ENCODE measurements at regions not wholly inside any gene's neighbourhood (a gene's known extent, or its start where the extent isn't known, plus 50 kb on each side); places are given as distances from the start of the nearest gene placed in this dataset.

DNA sequence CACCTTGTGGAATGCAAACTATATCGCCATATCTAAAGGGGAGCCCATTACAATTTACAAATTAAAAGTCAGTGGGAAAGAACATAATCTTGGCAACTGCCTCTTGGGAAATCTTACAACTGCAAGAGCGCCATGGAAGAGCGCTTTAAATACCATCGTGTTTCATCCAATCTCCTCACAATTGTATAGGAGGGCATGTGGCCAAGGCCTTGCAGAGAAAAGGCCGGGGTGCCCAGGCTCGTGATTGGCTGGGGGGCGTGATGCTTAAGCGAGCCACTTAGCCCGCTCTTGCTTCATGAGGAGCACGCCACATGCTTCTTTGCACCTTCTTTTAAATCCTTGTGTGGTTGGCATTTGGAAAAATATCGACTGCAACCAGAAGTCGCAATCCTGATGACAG lies 69.8 kb upstream of the NFIB start:
- Histone ChIP-seq H3K27me3 (ENCODE audit: insufficient read depth) (no peaks in the 10 kb centered on the region), H3K4me2 (no peak overlapping the region), H3K9me2 (no peaks in the 10 kb centered on the region), H2AFZ (ENCODE audit: low read depth) (no peak overlapping the region), H3K9ac (no peak overlapping the region), H3K4me1 (ENCODE audit: control insufficient read depth in 1 of 2, insufficient read depth in 2 of 2, low read depth in 1 of 2, low read length in 1 of 2) (no peaks in the 10 kb centered on the region), H3K36me3 (replicated peaks in 1 of 2; ENCODE audit: control insufficient read depth in 1 of 2, insufficient read depth in 2 of 2, low read length in 1 of 2) (no peaks in the 10 kb centered on the region), H3K9me3 (no peaks in the 10 kb centered on the region), H3K79me2 (ENCODE audit: insufficient read depth) (no peaks in the 10 kb centered on the region), H4K20me1 (ENCODE audit: insufficient read depth) (no peaks in the 10 kb centered on the region), H3K27ac (ENCODE audit: low read depth in 2 of 2, low read length in 1 of 2) (no peak overlapping the region), H3K4me3 (ENCODE audit: low read depth in 2 of 2, low read length in 1 of 2) (no peak overlapping the region), H3F3A (replicated peaks; ENCODE audit: insufficient read depth) (no peaks in the 10 kb centered on the region)
- CTCF ChIA-PET: interaction anchor here (1.4 kb wide), 1 partner anchor 44 kb away, joined by 3 read pairs; no protein-coding TSS in a partner anchor
- POLR2A ChIA-PET: no interaction called here
- WGBS (ENCODE audit: low lambda C conversion rate): 88% methylated on average over 12 of the region's 12 CpGs
- no peak for TF ChIP-seq TCF12 (IDR thresholded peaks at IDR 0.05)
- no peak for TF ChIP-seq MXI1 (IDR thresholded peaks at IDR 0.05; ENCODE audit: low read depth, low read length)
- TF ChIP-seq YY1 (IDR thresholded peaks at IDR 0.05; ENCODE audit: low read depth): no peak
- TF ChIP-seq, protein P1, sequence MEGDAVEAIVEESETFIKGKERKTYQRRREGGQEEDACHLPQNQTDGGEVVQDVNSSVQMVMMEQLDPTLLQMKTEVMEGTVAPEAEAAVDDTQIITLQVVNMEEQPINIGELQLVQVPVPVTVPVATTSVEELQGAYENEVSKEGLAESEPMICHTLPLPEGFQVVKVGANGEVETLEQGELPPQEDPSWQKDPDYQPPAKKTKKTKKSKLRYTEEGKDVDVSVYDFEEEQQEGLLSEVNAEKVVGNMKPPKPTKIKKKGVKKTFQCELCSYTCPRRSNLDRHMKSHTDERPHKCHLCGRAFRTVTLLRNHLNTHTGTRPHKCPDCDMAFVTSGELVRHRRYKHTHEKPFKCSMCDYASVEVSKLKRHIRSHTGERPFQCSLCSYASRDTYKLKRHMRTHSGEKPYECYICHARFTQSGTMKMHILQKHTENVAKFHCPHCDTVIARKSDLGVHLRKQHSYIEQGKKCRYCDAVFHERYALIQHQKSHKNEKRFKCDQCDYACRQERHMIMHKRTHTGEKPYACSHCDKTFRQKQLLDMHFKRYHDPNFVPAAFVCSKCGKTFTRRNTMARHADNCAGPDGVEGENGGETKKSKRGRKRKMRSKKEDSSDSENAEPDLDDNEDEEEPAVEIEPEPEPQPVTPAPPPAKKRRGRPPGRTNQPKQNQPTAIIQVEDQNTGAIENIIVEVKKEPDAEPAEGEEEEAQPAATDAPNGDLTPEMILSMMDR (IDR thresholded peaks at IDR 0.05): no peak
- TF ChIP-seq RAD21 (IDR thresholded peaks at IDR 0.05; ENCODE audit: low read length): no peak
- no peak for TF ChIP-seq RFX5 (IDR thresholded peaks at IDR 0.05; ENCODE audit: low read length)
- no peak for TF ChIP-seq JUND (IDR thresholded peaks at IDR 0.05)
- no peak for TF ChIP-seq ELF1 (IDR thresholded peaks at IDR 0.05)
- no peak for TF ChIP-seq TAF1 (IDR thresholded peaks at IDR 0.05; ENCODE audit: borderline replicate concordance, low read depth, low read length)
- no peak for TF ChIP-seq MEF2A (IDR thresholded peaks at IDR 0.05; ENCODE audit: borderline replicate concordance, low read depth)
- TF ChIP-seq RCOR1 (IDR thresholded peaks at IDR 0.05; ENCODE audit: low read length): no peak
- TF ChIP-seq, protein P2, sequence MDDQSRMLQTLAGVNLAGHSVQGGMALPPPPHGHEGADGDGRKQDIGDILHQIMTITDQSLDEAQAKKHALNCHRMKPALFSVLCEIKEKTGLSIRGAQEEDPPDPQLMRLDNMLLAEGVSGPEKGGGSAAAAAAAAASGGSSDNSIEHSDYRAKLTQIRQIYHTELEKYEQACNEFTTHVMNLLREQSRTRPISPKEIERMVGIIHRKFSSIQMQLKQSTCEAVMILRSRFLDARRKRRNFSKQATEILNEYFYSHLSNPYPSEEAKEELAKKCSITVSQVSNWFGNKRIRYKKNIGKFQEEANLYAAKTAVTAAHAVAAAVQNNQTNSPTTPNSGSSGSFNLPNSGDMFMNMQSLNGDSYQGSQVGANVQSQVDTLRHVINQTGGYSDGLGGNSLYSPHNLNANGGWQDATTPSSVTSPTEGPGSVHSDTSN (IDR thresholded peaks at IDR 0.05): no peak
- TF ChIP-seq, protein P3, sequence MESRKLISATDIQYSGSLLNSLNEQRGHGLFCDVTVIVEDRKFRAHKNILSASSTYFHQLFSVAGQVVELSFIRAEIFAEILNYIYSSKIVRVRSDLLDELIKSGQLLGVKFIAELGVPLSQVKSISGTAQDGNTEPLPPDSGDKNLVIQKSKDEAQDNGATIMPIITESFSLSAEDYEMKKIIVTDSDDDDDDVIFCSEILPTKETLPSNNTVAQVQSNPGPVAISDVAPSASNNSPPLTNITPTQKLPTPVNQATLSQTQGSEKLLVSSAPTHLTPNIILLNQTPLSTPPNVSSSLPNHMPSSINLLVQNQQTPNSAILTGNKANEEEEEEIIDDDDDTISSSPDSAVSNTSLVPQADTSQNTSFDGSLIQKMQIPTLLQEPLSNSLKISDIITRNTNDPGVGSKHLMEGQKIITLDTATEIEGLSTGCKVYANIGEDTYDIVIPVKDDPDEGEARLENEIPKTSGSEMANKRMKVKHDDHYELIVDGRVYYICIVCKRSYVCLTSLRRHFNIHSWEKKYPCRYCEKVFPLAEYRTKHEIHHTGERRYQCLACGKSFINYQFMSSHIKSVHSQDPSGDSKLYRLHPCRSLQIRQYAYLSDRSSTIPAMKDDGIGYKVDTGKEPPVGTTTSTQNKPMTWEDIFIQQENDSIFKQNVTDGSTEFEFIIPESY (IDR thresholded peaks at IDR 0.05; ENCODE audit: borderline replicate concordance, low read depth): no peak
- TF ChIP-seq POLR2AphosphoS5 (IDR thresholded peaks at IDR 0.05; ENCODE audit: low read depth, low read length): no peak
- TF ChIP-seq, protein P4, sequence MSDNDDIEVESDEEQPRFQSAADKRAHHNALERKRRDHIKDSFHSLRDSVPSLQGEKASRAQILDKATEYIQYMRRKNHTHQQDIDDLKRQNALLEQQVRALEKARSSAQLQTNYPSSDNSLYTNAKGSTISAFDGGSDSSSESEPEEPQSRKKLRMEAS (IDR thresholded peaks at IDR 0.05; ENCODE audit: low read depth): no peak
- no peak for TF ChIP-seq SIN3A (IDR thresholded peaks at IDR 0.05; ENCODE audit: borderline replicate concordance, low read depth, low read length)
- TF ChIP-seq, protein P5, sequence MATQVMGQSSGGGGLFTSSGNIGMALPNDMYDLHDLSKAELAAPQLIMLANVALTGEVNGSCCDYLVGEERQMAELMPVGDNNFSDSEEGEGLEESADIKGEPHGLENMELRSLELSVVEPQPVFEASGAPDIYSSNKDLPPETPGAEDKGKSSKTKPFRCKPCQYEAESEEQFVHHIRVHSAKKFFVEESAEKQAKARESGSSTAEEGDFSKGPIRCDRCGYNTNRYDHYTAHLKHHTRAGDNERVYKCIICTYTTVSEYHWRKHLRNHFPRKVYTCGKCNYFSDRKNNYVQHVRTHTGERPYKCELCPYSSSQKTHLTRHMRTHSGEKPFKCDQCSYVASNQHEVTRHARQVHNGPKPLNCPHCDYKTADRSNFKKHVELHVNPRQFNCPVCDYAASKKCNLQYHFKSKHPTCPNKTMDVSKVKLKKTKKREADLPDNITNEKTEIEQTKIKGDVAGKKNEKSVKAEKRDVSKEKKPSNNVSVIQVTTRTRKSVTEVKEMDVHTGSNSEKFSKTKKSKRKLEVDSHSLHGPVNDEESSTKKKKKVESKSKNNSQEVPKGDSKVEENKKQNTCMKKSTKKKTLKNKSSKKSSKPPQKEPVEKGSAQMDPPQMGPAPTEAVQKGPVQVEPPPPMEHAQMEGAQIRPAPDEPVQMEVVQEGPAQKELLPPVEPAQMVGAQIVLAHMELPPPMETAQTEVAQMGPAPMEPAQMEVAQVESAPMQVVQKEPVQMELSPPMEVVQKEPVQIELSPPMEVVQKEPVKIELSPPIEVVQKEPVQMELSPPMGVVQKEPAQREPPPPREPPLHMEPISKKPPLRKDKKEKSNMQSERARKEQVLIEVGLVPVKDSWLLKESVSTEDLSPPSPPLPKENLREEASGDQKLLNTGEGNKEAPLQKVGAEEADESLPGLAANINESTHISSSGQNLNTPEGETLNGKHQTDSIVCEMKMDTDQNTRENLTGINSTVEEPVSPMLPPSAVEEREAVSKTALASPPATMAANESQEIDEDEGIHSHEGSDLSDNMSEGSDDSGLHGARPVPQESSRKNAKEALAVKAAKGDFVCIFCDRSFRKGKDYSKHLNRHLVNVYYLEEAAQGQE (IDR thresholded peaks at IDR 0.05; ENCODE audit: low read depth, low read length): no peak
- TF ChIP-seq, protein P6, sequence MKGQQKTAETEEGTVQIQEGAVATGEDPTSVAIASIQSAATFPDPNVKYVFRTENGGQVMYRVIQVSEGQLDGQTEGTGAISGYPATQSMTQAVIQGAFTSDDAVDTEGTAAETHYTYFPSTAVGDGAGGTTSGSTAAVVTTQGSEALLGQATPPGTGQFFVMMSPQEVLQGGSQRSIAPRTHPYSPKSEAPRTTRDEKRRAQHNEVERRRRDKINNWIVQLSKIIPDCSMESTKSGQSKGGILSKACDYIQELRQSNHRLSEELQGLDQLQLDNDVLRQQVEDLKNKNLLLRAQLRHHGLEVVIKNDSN (IDR thresholded peaks at IDR 0.05; ENCODE audit: borderline replicate concordance, low read depth): no peak
- DNase-seq: no peak
